Transverse colon (tissue), 4 donors: ENCODE measurements at regions not wholly inside any gene's neighbourhood (a gene's known extent, or its start where the extent isn't known, plus 50 kb on each side); places are given as distances from the start of the nearest gene placed in this dataset.

Experiments used
- DNase-seq: peaks from one replicate; pipeline ENCODE4 v3.0.0-alpha.2; 2019
- H3K27ac ChIP-seq, 4 donors: fragments of 200-600 bp; sonication (generic); 2 replicates each; pipeline ENCODE4 v1.5.1; 2016 to 2018; ENCODE audit warnings: inconsistent platforms in 4 of 4
- H3K27me3 ChIP-seq: fragments of 200-600 bp; sonication (generic); 2 replicates; pipeline ENCODE4 v1.5.1; 2017; ENCODE audit warnings: inconsistent platforms
- H3K36me3 ChIP-seq, 4 donors: fragments of 200-600 bp; sonication (generic); 2 replicates each; pipeline ENCODE4 v1.5.1; 2017 to 2019; ENCODE audit warnings: inconsistent platforms in 4 of 4
- H3K4me1 ChIP-seq, 4 donors: fragments of 200-600 bp; sonication (generic); 2 replicates each; pipeline ENCODE4 v1.5.1; 2017 to 2020; ENCODE audit warnings: inconsistent platforms in 4 of 4
- H3K4me3 ChIP-seq, 4 donors: fragments of 200-600 bp; sonication (generic); 1 replicate in 1 of 4; 2 replicates in 3 of 4; pipeline versions ENCODE4 v1.5.1 to v1.6.1; 2017 to 2019; ENCODE audit warnings: inconsistent platforms in 4 of 4
- H3K9me3 ChIP-seq, 2 donors: fragments of 200-600 bp; sonication (generic); 2 replicates each; pipeline ENCODE4 v1.5.1; 2017 to 2019; ENCODE audit warnings: inconsistent platforms in 2 of 2
- EP300 ChIP-seq: sonication (generic); formaldehyde crosslinking; IDR thresholded peaks from one replicate; pipeline ENCODE4 v1.6.1; 2017; ENCODE audit warnings: antibody characterized with exemption, low read depth
- POLR2A ChIP-seq: fragments of 450-650 bp; IDR thresholded peaks from one replicate; pipeline ENCODE4 v1.6.1; 2016; ENCODE audit warnings: antibody characterized with exemption, mild to moderate bottlenecking, moderate library complexity
- POLR2AphosphoS5 ChIP-seq, 3 donors: sonication (generic); formaldehyde crosslinking; IDR thresholded peaks; one replicate each; pipeline ENCODE4 v1.6.1; 2016; ENCODE audit warnings: antibody characterized with exemption in 3 of 3
- WGBS, 2 donors: methylation state at CpG; one replicate each; pipeline ENCODE4 v1.1.5; 2018; ENCODE audit warnings: low coverage in 1 of 2; 5-methylcytosine and 5-hydroxymethylcytosine counted together
- in situ Hi-C, 4 donors: fragments of 200-750 bp; cut with MboI; loops; one replicate each; pipeline versions ENCODE4 v1.15.0 to v1.15.1; 2017; ENCODE audit warnings: low sequenced_read_pairs in 3 of 4, low pct_ligation_motif_present in 1 of 4, low pct_unique_long_range_greater_than_20kb in 1 of 4
- intact Hi-C: fragments of 100-400 bp; cut with DNase I; formaldehyde crosslinking; loops from one replicate; pipeline ENCODE4 v1.15.1; 2023; ENCODE audit warnings: low total_unique reads
- TF ChIP-seq, protein P1 (sequence below), 5 experiments: fragments of 200-600 bp in 3 of 5; fragments of 450-650 bp in 2 of 5; sonication (generic) in 3 of 5; IDR thresholded peaks; 1 replicate in 2 of 5; 2 replicates in 3 of 5; pipeline ENCODE4 v1.5.1; 2016 to 2017; ENCODE audit warnings: antibody characterized with exemption in 5 of 5, inconsistent platforms in 3 of 5, mild to moderate bottlenecking in 2 of 5, moderate library complexity in 1 of 5

DNA sequence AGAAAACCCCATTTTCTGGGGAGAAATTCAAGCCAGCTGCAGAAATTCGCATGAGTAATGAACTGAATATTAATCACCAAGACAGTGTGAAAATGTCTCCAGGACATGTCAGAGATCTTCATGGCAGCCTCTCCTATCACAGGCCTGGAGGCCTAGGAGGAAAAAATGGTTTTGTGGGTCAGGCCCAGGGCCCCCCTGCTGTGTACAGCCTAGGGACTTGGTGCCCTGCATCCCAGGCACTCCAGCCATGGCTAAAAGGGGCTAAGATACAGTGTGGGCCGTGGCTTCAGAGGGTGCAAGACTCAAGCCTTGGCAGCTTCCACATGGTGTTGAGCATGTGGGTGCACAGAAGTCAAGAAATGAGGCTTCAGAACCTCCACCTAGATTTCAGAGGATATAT lies 185.9 kb upstream of the GATB start:
- peaks cover 0 to 11% of the 10 kb centered on the region in 2 donors for H3K9me3 ChIP-seq
- no peaks in the 10 kb centered on the region for H3K27me3 ChIP-seq
- no peak overlapping the region for H3K27ac ChIP-seq
- no peaks in the 10 kb centered on the region for H3K36me3 ChIP-seq
- in situ Hi-C loops (no loop called here), intact Hi-C loops (no loop called here)
- H3K4me1 ChIP-seq, result no peaks in the 10 kb centered on the region
- no peak for DNase-seq
- H3K4me3 ChIP-seq, result no peak overlapping the region
- no peak for TF ChIP-seq EP300
- TF ChIP-seq POLR2A, result no peak
- WGBS, 2 donors, result 67 to 89% methylated on average over 1 to 2 of the region's 2 CpGs

DNA sequence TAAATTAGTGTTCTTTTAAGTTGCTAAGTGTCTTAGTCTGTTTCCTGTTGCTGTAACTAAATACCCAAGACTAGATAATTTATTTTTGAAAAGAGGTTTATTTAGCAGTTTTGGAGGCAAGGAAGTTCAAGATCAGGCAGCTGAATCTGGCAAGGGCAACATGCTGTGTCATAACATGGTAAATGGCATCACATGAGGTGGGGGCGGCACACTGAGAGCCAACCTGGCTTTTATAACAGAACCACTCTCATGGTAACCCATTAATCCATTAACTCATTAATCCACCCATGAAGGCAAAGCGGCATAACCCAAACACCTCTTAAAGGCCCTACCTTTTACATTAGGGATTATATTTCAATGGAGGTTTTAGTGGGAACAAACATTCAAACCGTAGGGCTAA lies 182.2 kb upstream of the GATB start:
- Histone ChIP-seq H3K4me1 (no peaks in the 10 kb centered on the region), H3K9me3 (peaks cover 0 to 11% of the 10 kb centered on the region in 2 donors), H3K27ac (no peak overlapping the region), H3K4me3 (no peak overlapping the region), H3K27me3 (no peaks in the 10 kb centered on the region), H3K36me3 (no peaks in the 10 kb centered on the region)
- no peak for TF ChIP-seq POLR2A
- TF ChIP-seq, protein P1, sequence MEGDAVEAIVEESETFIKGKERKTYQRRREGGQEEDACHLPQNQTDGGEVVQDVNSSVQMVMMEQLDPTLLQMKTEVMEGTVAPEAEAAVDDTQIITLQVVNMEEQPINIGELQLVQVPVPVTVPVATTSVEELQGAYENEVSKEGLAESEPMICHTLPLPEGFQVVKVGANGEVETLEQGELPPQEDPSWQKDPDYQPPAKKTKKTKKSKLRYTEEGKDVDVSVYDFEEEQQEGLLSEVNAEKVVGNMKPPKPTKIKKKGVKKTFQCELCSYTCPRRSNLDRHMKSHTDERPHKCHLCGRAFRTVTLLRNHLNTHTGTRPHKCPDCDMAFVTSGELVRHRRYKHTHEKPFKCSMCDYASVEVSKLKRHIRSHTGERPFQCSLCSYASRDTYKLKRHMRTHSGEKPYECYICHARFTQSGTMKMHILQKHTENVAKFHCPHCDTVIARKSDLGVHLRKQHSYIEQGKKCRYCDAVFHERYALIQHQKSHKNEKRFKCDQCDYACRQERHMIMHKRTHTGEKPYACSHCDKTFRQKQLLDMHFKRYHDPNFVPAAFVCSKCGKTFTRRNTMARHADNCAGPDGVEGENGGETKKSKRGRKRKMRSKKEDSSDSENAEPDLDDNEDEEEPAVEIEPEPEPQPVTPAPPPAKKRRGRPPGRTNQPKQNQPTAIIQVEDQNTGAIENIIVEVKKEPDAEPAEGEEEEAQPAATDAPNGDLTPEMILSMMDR (IDR thresholded peaks at IDR 0.05), result no peak
- TF ChIP-seq EP300, result no peak
- TF ChIP-seq POLR2AphosphoS5 (IDR thresholded peaks at IDR 0.05), result no peak
- in situ Hi-C loops (no loop called here), intact Hi-C loops (no loop called here)
- 84 to 92% methylated on average over 3 of the region's 3 CpGs for WGBS, 2 donors
- DNase-seq, result no peak

DNA sequence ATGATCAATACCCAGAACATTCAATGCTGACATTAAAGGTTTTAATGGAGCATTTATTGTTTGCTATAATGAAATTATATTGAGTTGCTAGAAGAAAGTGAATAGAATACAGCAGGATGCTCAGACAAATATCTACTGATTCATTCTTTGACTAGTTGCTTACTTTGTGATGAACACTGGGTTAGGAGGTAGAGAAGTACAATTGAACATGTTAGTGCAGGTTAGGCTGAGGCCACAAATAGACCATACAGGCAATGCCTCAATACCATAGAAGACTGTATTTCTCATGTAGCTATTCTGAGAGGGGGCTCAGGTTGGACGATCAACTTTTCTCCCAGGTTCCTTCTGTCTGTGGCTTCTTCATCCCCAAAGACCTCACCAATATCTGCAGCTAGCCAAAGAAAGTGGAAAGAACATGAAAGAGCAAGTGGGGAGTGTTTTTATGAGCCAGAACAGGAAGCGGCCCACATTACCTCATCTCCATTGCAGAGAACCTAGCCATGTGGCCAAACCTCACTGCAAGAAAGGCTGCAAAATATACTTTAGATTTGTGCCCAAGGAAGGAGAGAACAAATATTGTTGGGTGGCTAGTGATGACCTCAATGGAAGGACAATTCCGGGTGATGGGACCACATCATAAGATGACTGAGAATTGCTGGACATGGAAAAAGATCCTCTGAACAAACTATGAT lies 180.3 kb upstream of the GATB start:
- Histone ChIP-seq H3K36me3 (no peaks in the 10 kb centered on the region), H3K9me3 (no peaks in the 10 kb centered on the region), H3K4me3 (no peak overlapping the region), H3K27me3 (no peaks in the 10 kb centered on the region), H3K27ac (no peak overlapping the region), H3K4me1 (no peaks in the 10 kb centered on the region)
- no peak for DNase-seq
- no peak for TF ChIP-seq EP300
- TF ChIP-seq, protein P1 (IDR thresholded peaks at IDR 0.05), result no peak
- WGBS, 2 donors, result 84% methylated on average over 3 of the region's 3 CpGs; no CpG with 5 or more reads in 1 of the 2 donors
- intact Hi-C loops (no loop called here), in situ Hi-C loops (no loop called here)

DNA sequence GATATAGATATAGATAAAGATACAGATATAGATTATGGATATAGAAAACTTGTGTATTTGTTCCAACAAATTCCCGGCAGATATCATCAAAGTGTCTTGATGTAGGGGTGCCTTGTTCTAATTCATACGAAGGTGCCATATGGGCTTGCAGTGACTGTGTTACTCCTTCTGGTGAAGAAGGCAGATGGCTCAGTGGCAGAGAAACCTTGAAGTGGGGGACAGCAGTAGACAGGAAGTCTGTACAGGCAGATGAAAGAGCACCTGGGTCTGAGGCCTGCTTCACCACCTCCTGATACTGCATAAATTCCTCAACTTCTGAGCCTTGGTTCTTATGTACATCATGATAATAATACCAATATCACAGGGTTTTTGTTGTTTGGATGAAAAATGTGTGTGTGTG lies 179.5 kb upstream of the GATB start:
- TF ChIP-seq, protein P1 (IDR thresholded peaks at IDR 0.05), result no peak
- TF ChIP-seq EP300 (no peak), POLR2A (no peak), POLR2AphosphoS5 (IDR thresholded peaks at IDR 0.05) (no peak)
- H3K27ac ChIP-seq, result no peak overlapping the region
- H3K9me3 ChIP-seq, result no peaks in the 10 kb centered on the region
- no peaks in the 10 kb centered on the region for H3K36me3 ChIP-seq
- no peak for DNase-seq
- H3K4me3 ChIP-seq, result no peak overlapping the region
- no peaks in the 10 kb centered on the region for H3K27me3 ChIP-seq
- intact Hi-C loops, result no loop called here
- in situ Hi-C loops, result no loop called here
- WGBS, 2 donors, result 70 to 92% methylated on average over 2 of the region's 2 CpGs
- no peaks in the 10 kb centered on the region for H3K4me1 ChIP-seq

DNA sequence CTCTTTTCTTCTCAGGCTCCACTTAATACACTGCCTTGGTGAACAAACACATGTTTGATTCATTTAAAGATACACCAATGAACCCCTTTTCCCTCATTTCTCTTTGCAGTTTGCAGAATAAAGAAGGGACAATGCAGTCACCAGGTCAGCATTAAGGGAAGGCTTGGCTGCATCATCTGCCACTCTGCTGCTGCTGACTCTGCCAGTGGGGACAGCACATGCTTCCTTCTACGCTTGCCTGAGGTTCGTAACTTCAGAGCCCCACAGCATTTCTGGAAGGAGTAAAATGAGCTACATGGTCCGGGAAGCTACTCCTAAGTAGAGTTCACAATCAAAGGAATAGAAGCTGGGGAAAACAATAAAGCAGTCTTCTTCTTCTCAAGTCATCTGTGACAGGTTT lies 178.9 kb upstream of the GATB start:
- H3K4me3 ChIP-seq, result no peak overlapping the region
- H3K27me3 ChIP-seq, result no peaks in the 10 kb centered on the region
- DNase-seq, result no peak
- no peaks in the 10 kb centered on the region for H3K36me3 ChIP-seq
- in situ Hi-C loops, result no loop called here
- H3K4me1 ChIP-seq, result no peaks in the 10 kb centered on the region
- intact Hi-C loops, result no loop called here
- no peak overlapping the region for H3K27ac ChIP-seq
- no peaks in the 10 kb centered on the region for H3K9me3 ChIP-seq
- 74 to 81% methylated on average over 3 of the region's 3 CpGs for WGBS, 2 donors
- TF ChIP-seq POLR2AphosphoS5 (IDR thresholded peaks at IDR 0.05) (no peak), EP300 (no peak), POLR2A (no peak)
- TF ChIP-seq, protein P1 (IDR thresholded peaks at IDR 0.05), result no peak
